HEK293 (cell line): ENCODE measurements at regions not wholly inside any gene's neighbourhood (a gene's known extent, or its start where the extent isn't known, plus 50 kb on each side); places are given as distances from the start of the nearest gene placed in this dataset.

ENCODE experiments used
- MYNN ChIP-seq: fragments of 450-650 bp; formaldehyde crosslinking; IDR thresholded peaks from 2 replicates; pipeline ENCODE4 v1.5.1; 2016; ENCODE audit warnings: missing biosample characterization, missing genetic modification characterization, borderline replicate concordance
- MZF1 ChIP-seq: fragments of 450-650 bp; formaldehyde crosslinking; IDR thresholded peaks from 2 replicates; pipeline ENCODE4 v1.5.1; 2017; ENCODE audit warnings: missing biosample characterization, missing genetic modification characterization, borderline replicate concordance
- YY1 ChIP-seq: fragments of 450-650 bp; formaldehyde crosslinking; IDR thresholded peaks from 2 replicates; pipeline ENCODE4 v1.5.1; 2018; ENCODE audit warnings: missing biosample characterization, missing genetic modification characterization
- ZBTB7A ChIP-seq: fragments of 450-650 bp; formaldehyde crosslinking; IDR thresholded peaks from 2 replicates; pipeline ENCODE4 v1.5.1; 2016; ENCODE audit warnings: low read depth, missing biosample characterization, missing genetic modification characterization
- ZNF311 ChIP-seq: fragments of 450-650 bp; formaldehyde crosslinking; IDR thresholded peaks from 2 replicates; pipeline ENCODE4 v1.5.1; 2017; ENCODE audit warnings: missing biosample characterization, missing genetic modification characterization, borderline replicate concordance
- ZNF548 ChIP-seq: fragments of 450-650 bp; formaldehyde crosslinking; IDR thresholded peaks from 2 replicates; pipeline ENCODE4 v1.5.1; 2016; ENCODE audit warnings: missing biosample characterization, missing genetic modification characterization
- ZNF747 ChIP-seq: fragments of 450-650 bp; formaldehyde crosslinking; IDR thresholded peaks from 2 replicates; pipeline ENCODE4 v1.5.1; 2016; ENCODE audit warnings: missing biosample characterization, missing genetic modification characterization
- TF ChIP-seq, protein P1 (sequence below): fragments of 450-650 bp; formaldehyde crosslinking; IDR thresholded peaks from 2 replicates; pipeline ENCODE4 v1.5.1; 2016; ENCODE audit warnings: missing biosample characterization, missing genetic modification characterization
- TF ChIP-seq, protein P2 (sequence below): fragments of 450-650 bp; formaldehyde crosslinking; IDR thresholded peaks from 2 replicates; pipeline ENCODE4 v1.5.1; 2016; ENCODE audit warnings: missing biosample characterization, missing genetic modification characterization
- TF ChIP-seq, protein P3 (sequence below): fragments of 450-650 bp; formaldehyde crosslinking; IDR thresholded peaks from 2 replicates; pipeline ENCODE4 v1.5.1; 2016; ENCODE audit warnings: missing biosample characterization, missing genetic modification characterization
- TF ChIP-seq, protein P4 (sequence below): fragments of 450-650 bp; formaldehyde crosslinking; IDR thresholded peaks from 2 replicates; pipeline ENCODE4 v1.5.1; 2017; ENCODE audit warnings: missing biosample characterization, missing genetic modification characterization
- TF ChIP-seq, protein P5 (sequence below): fragments of 450-650 bp; IDR thresholded peaks from 2 replicates; pipeline ENCODE4 v1.5.1; 2018; ENCODE audit warnings: missing biosample characterization, mild to moderate bottlenecking, missing genetic modification characterization

DNA sequence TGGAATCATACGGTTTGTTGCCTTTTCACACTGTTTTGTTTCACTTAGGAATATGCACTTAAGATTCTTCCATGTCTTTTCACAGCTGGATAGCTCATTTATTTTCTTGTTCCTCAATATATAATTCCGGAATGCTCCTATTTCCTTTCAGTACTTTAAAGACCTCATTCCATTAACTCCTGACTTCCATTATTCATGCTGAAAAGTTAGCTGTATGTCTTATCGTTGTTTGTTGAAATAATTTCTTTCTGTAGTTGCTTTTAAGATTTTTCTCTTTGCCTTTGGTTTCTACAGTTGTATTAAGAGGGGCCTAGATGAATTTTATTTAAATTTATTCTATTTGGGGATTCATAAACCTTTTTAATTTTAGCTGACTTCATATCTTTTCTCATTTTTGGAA lies 122.2 kb downstream of the ANXA2 start:
- TF ChIP-seq ZBTB7A (tag by site-specific recombination): no peak
- TF ChIP-seq, protein P1, sequence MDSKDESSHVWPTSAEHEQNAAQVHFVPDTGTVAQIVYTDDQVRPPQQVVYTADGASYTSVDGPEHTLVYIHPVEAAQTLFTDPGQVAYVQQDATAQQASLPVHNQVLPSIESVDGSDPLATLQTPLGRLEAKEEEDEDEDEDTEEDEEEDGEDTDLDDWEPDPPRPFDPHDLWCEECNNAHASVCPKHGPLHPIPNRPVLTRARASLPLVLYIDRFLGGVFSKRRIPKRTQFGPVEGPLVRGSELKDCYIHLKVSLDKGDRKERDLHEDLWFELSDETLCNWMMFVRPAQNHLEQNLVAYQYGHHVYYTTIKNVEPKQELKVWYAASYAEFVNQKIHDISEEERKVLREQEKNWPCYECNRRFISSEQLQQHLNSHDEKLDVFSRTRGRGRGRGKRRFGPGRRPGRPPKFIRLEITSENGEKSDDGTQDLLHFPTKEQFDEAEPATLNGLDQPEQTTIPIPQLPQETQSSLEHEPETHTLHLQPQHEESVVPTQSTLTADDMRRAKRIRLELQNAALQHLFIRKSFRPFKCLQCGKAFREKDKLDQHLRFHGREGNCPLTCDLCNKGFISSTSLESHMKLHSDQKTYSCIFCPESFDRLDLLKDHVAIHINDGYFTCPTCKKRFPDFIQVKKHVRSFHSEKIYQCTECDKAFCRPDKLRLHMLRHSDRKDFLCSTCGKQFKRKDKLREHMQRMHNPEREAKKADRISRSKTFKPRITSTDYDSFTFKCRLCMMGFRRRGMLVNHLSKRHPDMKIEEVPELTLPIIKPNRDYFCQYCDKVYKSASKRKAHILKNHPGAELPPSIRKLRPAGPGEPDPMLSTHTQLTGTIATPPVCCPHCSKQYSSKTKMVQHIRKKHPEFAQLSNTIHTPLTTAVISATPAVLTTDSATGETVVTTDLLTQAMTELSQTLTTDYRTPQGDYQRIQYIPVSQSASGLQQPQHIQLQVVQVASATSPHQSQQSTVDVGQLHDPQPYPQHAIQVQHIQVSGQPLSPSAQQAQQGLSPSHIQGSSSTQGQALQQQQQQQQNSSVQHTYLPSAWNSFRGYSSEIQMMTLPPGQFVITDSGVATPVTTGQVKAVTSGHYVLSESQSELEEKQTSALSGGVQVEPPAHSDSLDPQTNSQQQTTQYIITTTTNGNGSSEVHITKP (tag by site-specific recombination): no peak
- TF ChIP-seq ZNF747 (tag by site-specific recombination): no peak
- TF ChIP-seq, protein P2, sequence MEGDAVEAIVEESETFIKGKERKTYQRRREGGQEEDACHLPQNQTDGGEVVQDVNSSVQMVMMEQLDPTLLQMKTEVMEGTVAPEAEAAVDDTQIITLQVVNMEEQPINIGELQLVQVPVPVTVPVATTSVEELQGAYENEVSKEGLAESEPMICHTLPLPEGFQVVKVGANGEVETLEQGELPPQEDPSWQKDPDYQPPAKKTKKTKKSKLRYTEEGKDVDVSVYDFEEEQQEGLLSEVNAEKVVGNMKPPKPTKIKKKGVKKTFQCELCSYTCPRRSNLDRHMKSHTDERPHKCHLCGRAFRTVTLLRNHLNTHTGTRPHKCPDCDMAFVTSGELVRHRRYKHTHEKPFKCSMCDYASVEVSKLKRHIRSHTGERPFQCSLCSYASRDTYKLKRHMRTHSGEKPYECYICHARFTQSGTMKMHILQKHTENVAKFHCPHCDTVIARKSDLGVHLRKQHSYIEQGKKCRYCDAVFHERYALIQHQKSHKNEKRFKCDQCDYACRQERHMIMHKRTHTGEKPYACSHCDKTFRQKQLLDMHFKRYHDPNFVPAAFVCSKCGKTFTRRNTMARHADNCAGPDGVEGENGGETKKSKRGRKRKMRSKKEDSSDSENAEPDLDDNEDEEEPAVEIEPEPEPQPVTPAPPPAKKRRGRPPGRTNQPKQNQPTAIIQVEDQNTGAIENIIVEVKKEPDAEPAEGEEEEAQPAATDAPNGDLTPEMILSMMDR (tag by site-specific recombination): no peak
- no peak for TF ChIP-seq YY1 (tag by site-specific recombination)
- TF ChIP-seq MZF1: no peak
- TF ChIP-seq, protein P3, sequence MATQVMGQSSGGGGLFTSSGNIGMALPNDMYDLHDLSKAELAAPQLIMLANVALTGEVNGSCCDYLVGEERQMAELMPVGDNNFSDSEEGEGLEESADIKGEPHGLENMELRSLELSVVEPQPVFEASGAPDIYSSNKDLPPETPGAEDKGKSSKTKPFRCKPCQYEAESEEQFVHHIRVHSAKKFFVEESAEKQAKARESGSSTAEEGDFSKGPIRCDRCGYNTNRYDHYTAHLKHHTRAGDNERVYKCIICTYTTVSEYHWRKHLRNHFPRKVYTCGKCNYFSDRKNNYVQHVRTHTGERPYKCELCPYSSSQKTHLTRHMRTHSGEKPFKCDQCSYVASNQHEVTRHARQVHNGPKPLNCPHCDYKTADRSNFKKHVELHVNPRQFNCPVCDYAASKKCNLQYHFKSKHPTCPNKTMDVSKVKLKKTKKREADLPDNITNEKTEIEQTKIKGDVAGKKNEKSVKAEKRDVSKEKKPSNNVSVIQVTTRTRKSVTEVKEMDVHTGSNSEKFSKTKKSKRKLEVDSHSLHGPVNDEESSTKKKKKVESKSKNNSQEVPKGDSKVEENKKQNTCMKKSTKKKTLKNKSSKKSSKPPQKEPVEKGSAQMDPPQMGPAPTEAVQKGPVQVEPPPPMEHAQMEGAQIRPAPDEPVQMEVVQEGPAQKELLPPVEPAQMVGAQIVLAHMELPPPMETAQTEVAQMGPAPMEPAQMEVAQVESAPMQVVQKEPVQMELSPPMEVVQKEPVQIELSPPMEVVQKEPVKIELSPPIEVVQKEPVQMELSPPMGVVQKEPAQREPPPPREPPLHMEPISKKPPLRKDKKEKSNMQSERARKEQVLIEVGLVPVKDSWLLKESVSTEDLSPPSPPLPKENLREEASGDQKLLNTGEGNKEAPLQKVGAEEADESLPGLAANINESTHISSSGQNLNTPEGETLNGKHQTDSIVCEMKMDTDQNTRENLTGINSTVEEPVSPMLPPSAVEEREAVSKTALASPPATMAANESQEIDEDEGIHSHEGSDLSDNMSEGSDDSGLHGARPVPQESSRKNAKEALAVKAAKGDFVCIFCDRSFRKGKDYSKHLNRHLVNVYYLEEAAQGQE (tag by site-specific recombination): no peak
- TF ChIP-seq, protein P4, sequence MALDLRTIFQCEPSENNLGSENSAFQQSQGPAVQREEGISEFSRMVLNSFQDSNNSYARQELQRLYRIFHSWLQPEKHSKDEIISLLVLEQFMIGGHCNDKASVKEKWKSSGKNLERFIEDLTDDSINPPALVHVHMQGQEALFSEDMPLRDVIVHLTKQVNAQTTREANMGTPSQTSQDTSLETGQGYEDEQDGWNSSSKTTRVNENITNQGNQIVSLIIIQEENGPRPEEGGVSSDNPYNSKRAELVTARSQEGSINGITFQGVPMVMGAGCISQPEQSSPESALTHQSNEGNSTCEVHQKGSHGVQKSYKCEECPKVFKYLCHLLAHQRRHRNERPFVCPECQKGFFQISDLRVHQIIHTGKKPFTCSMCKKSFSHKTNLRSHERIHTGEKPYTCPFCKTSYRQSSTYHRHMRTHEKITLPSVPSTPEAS (tag by site-specific recombination): no peak
- no peak for TF ChIP-seq MYNN (tag by site-specific recombination)
- TF ChIP-seq ZNF548 (tag by site-specific recombination): no peak
- no peak for TF ChIP-seq ZNF311 (tag by site-specific recombination)
- TF ChIP-seq, protein P5, sequence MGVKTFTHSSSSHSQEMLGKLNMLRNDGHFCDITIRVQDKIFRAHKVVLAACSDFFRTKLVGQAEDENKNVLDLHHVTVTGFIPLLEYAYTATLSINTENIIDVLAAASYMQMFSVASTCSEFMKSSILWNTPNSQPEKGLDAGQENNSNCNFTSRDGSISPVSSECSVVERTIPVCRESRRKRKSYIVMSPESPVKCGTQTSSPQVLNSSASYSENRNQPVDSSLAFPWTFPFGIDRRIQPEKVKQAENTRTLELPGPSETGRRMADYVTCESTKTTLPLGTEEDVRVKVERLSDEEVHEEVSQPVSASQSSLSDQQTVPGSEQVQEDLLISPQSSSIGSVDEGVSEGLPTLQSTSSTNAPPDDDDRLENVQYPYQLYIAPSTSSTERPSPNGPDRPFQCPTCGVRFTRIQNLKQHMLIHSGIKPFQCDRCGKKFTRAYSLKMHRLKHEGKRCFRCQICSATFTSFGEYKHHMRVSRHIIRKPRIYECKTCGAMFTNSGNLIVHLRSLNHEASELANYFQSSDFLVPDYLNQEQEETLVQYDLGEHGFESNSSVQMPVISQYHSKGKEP: no peak
